Astrocyte (in vitro differentiated cells and primary cell): ENCODE measurements at regions not wholly inside any gene's neighbourhood (a gene's known extent, or its start where the extent isn't known, plus 50 kb on each side); places are given as distances from the start of the nearest gene placed in this dataset.

Experiments
- DNase-seq: peaks from one replicate; pipeline ENCODE4 v3.0.0-alpha.2; 2010; ENCODE audit warnings: low read depth
- FAIRE-seq: peaks from 2 replicates; lab custom pipeline; 2011; peaks lifted over from hg19 to GRCh38; lab: Jason Lieb, UNC
- H2AFZ ChIP-seq: 2 replicates; pipeline ENCODE4 v1.6.0; 2012; ENCODE audit warnings: low read depth, low read length, inconsistent platforms
- H3K27ac ChIP-seq: 2 replicates; pipeline ENCODE4 v1.5.1; 2011; ENCODE audit warnings: low read depth, low read length, inconsistent platforms
- H3K27me3 ChIP-seq: 2 replicates; pipeline ENCODE4 v1.6.0; 2011; ENCODE audit warnings: low read length, inconsistent platforms; ENCODE audit not compliant: insufficient read depth
- H3K36me3 ChIP-seq: 2 replicates; pipeline ENCODE4 v1.5.1; 2011; ENCODE audit warnings: low read length, inconsistent platforms; ENCODE audit not compliant: insufficient read depth
- H3K4me1 ChIP-seq: 2 replicates; pipeline ENCODE4 v1.5.1; 2011; ENCODE audit warnings: low read length, inconsistent platforms; ENCODE audit not compliant: insufficient read depth
- H3K4me2 ChIP-seq: 2 replicates; pipeline ENCODE4 v1.6.0; 2012; ENCODE audit warnings: low read length, inconsistent platforms
- H3K4me3 ChIP-seq: 2 replicates; pipeline ENCODE4 v1.5.1; 2011; ENCODE audit warnings: low read depth, mild to moderate bottlenecking, low read length, inconsistent platforms; ENCODE audit not compliant: insufficient read depth
- H3K79me2 ChIP-seq: 2 replicates; pipeline ENCODE4 v1.6.0; 2012; ENCODE audit warnings: mild to moderate bottlenecking, low read length, inconsistent platforms; ENCODE audit not compliant: insufficient read depth
- H3K9ac ChIP-seq: 2 replicates; pipeline ENCODE4 v1.6.0; 2012; ENCODE audit warnings: mild to moderate bottlenecking, low read length, inconsistent platforms
- H3K9me3 ChIP-seq: 2 replicates; pipeline ENCODE4 v1.5.1; 2012; ENCODE audit warnings: low read depth, mild to moderate bottlenecking, low read length, inconsistent platforms; ENCODE audit not compliant: insufficient read depth
- H4K20me1 ChIP-seq: 2 replicates; pipeline ENCODE4 v1.6.0; 2012; ENCODE audit warnings: low read length, inconsistent platforms; ENCODE audit not compliant: insufficient read depth
- H3K27ac Mint-ChIP-seq: one replicate; pipeline ENCODE4 v1.8.0; 2021; ENCODE audit warnings: mild to moderate bottlenecking, mixed read lengths; ENCODE audit not compliant: unreplicated experiment
- H3K27me3 Mint-ChIP-seq: one replicate; pipeline ENCODE4 v1.8.0; 2021; ENCODE audit warnings: low read depth, mixed read lengths; ENCODE audit not compliant: unreplicated experiment
- H3K36me3 Mint-ChIP-seq: one replicate; pipeline ENCODE4 v1.8.0; 2021; ENCODE audit warnings: low read depth, mixed read lengths; ENCODE audit not compliant: unreplicated experiment
- H3K4me1 Mint-ChIP-seq: one replicate; pipeline ENCODE4 v1.8.0; 2021; ENCODE audit warnings: low read depth, mixed read lengths; ENCODE audit not compliant: unreplicated experiment
- H3K4me3 Mint-ChIP-seq: one replicate; pipeline ENCODE4 v1.8.0; 2021; ENCODE audit warnings: mild to moderate bottlenecking, moderate library complexity, mixed read lengths; ENCODE audit not compliant: unreplicated experiment
- H3K9me3 Mint-ChIP-seq: one replicate; pipeline ENCODE4 v1.8.0; 2021; ENCODE audit warnings: mild to moderate bottlenecking, mixed read lengths; ENCODE audit not compliant: unreplicated experiment
- EZH2 ChIP-seq: IDR thresholded peaks from 2 replicates; pipeline ENCODE4 v1.6.1; 2012; ENCODE audit warnings: mild to moderate bottlenecking, low read length, inconsistent platforms; ENCODE audit not compliant: insufficient read depth
- TF ChIP-seq, protein P1 (sequence below): IDR thresholded peaks from 2 replicates; pipeline ENCODE4 v1.5.1; 2011; ENCODE audit warnings: low read depth, mild to moderate bottlenecking, inconsistent platforms, low read length, moderate library complexity; ENCODE audit not compliant: insufficient read depth

DNA sequence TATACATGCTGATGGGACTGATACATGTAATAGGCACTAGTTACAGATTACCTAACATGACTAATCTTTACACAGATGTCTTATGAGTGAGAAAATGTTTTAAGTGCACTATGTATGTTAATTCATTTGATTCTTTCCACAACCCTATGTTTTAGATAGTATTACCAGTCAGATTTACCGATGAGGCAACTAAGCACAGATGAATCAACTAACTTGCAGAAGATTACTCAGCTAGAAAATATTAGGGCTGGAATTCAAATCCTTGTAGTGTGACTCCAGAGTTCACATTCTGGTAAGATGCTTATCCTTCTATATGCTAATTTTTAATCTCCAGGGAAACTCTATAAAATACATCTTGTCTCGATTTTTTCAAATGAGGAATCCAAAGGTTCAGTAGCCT lies 964.9 kb downstream of the REEP3 start:
- Histone ChIP-seq H2AFZ (no peak overlapping the region), H3K9me3 (no peaks in the 10 kb centered on the region), H3K36me3 (no peaks in the 10 kb centered on the region), H3K4me2 (peak overlapping the region; percentile 27), H3K79me2 (no peaks in the 10 kb centered on the region), H3K27ac (peak overlapping the region; percentile 35), H3K9ac (no peak overlapping the region), H3K4me1 (peaks cover 5% of the 10 kb centered on the region), H4K20me1 (no peaks in the 10 kb centered on the region), H3K27me3 (no peaks in the 10 kb centered on the region), H3K4me3 (no peak overlapping the region)
- Mint-ChIP-seq H3K9me3 (no peaks in the 10 kb centered on the region), H3K4me1 (peaks cover 22% of the 10 kb centered on the region), H3K27me3 (no peaks in the 10 kb centered on the region), H3K4me3 (no peak overlapping the region), H3K36me3 (no peaks in the 10 kb centered on the region), H3K27ac (no peak overlapping the region)
- DNase-seq, result peak; percentile 75
- no peak for FAIRE-seq
- TF ChIP-seq, protein P1, sequence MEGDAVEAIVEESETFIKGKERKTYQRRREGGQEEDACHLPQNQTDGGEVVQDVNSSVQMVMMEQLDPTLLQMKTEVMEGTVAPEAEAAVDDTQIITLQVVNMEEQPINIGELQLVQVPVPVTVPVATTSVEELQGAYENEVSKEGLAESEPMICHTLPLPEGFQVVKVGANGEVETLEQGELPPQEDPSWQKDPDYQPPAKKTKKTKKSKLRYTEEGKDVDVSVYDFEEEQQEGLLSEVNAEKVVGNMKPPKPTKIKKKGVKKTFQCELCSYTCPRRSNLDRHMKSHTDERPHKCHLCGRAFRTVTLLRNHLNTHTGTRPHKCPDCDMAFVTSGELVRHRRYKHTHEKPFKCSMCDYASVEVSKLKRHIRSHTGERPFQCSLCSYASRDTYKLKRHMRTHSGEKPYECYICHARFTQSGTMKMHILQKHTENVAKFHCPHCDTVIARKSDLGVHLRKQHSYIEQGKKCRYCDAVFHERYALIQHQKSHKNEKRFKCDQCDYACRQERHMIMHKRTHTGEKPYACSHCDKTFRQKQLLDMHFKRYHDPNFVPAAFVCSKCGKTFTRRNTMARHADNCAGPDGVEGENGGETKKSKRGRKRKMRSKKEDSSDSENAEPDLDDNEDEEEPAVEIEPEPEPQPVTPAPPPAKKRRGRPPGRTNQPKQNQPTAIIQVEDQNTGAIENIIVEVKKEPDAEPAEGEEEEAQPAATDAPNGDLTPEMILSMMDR, result no peak
- no peak for TF ChIP-seq EZH2

DNA sequence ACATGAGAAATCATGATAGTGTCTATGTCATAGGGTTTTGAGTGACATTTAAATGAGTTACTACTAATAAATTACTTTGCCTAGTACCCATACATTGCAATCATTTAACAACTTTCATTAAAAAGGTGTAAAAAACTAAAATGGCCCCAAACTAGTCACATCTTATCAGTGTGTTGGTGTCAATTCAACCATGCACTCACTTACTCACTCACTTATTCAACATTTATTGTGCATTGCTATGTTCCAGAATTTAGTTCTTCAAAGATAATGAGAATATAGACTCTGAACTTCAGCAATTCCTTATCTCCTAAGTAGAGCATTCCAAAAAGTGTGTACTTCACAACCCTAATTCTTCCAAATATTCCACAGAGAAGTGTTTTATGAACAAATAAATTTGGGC lies 965.7 kb downstream of the REEP3 start:
- no peaks in the 10 kb centered on the region for H3K27me3 Mint-ChIP-seq
- FAIRE-seq, result no peak
- Histone ChIP-seq H3K79me2 (no peaks in the 10 kb centered on the region), H3K4me1 (peaks cover 5% of the 10 kb centered on the region), H3K9me3 (no peaks in the 10 kb centered on the region), H4K20me1 (no peaks in the 10 kb centered on the region), H3K4me3 (no peak overlapping the region), H3K9ac (no peak overlapping the region), H2AFZ (no peak overlapping the region), H3K27ac (no peak overlapping the region), H3K36me3 (no peaks in the 10 kb centered on the region), H3K27me3 (no peaks in the 10 kb centered on the region), H3K4me2 (peak overlapping the region; percentile 27)
- H3K36me3 Mint-ChIP-seq, result no peaks in the 10 kb centered on the region
- peaks cover 22% of the 10 kb centered on the region for H3K4me1 Mint-ChIP-seq
- TF ChIP-seq EZH2, result no peak
- TF ChIP-seq, protein P1, result no peak
- H3K27ac Mint-ChIP-seq, result no peak overlapping the region
- H3K9me3 Mint-ChIP-seq, result no peaks in the 10 kb centered on the region
- no peak for DNase-seq
- no peak overlapping the region for H3K4me3 Mint-ChIP-seq

DNA sequence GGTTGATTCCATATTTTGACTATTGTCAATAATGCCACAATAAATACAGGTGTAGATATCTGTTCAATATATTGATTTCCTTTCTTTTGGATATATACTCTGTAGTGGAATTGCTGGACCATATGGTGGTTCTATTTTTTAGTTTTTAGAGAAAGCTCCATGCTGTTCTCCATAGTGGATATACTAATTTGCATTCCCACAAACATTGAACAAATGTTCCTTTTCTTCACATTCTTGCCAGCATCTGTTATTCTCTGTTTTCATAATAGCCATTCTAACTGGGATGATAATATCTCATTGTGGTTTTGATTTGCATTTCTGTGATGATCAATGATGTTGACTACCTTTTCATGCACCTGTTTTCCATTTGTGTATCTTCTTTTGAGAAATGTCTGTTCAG lies 973.7 kb downstream of the REEP3 start:
- Histone ChIP-seq H4K20me1 (no peaks in the 10 kb centered on the region), H3K27me3 (no peaks in the 10 kb centered on the region), H3K79me2 (no peaks in the 10 kb centered on the region), H2AFZ (no peak overlapping the region), H3K4me2 (no peak overlapping the region), H3K4me3 (no peak overlapping the region), H3K27ac (no peak overlapping the region), H3K9ac (no peak overlapping the region), H3K4me1 (no peaks in the 10 kb centered on the region), H3K36me3 (no peaks in the 10 kb centered on the region), H3K9me3 (no peaks in the 10 kb centered on the region)
- Mint-ChIP-seq H3K4me1 (no peaks in the 10 kb centered on the region), H3K9me3 (peaks cover 2% of the 10 kb centered on the region), H3K27me3 (no peaks in the 10 kb centered on the region), H3K27ac (no peak overlapping the region), H3K36me3 (no peaks in the 10 kb centered on the region), H3K4me3 (no peak overlapping the region)
- FAIRE-seq (no peak), DNase-seq (no peak)
- TF ChIP-seq EZH2, result no peak
- TF ChIP-seq, protein P1, result no peak
